ENCODE measurements at regions not wholly inside any gene's neighbourhood (a gene's known extent, or its start where the extent isn't known, plus 50 kb on each side); places are given as distances from the start of the nearest gene placed in this dataset.

DNA sequence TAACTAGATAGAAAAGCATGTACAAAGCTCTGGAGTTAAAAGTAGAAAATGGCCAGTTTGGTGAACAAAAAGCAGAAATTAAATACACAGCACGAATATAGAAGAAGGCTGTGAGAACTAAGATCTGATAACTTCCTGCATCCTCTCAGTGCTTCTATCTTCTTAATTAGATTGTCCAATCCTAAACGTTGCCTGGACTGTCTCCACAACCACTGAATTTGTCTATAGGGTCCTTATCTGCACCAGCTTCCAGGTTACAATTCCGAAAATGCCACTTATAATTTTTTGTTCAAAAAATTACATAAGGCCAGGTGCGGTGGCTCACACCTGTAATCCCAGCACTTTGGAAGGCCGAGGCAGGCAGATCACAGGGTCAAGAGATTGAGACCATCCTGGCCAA, 626.3 kb downstream of the TBL1XR1 start:
- no peak for TF ChIP-seq EP300 (IDR thresholded peaks at IDR 0.05)
- TF ChIP-seq, protein P1, sequence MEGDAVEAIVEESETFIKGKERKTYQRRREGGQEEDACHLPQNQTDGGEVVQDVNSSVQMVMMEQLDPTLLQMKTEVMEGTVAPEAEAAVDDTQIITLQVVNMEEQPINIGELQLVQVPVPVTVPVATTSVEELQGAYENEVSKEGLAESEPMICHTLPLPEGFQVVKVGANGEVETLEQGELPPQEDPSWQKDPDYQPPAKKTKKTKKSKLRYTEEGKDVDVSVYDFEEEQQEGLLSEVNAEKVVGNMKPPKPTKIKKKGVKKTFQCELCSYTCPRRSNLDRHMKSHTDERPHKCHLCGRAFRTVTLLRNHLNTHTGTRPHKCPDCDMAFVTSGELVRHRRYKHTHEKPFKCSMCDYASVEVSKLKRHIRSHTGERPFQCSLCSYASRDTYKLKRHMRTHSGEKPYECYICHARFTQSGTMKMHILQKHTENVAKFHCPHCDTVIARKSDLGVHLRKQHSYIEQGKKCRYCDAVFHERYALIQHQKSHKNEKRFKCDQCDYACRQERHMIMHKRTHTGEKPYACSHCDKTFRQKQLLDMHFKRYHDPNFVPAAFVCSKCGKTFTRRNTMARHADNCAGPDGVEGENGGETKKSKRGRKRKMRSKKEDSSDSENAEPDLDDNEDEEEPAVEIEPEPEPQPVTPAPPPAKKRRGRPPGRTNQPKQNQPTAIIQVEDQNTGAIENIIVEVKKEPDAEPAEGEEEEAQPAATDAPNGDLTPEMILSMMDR (IDR thresholded peaks at IDR 0.05) = no peak
- TF ChIP-seq POLR2AphosphoS5 (IDR thresholded peaks at IDR 0.05) = no peak
- no peak for TF ChIP-seq POLR2A (IDR thresholded peaks at IDR 0.05)
- no peaks in the 10 kb centered on the region for H3K4me1 ChIP-seq
- H3K27ac ChIP-seq = no peak overlapping the region
- H3K27me3 ChIP-seq = no peaks in the 10 kb centered on the region
- H3K9me3 ChIP-seq = no peaks in the 10 kb centered on the region
- no peaks in the 10 kb centered on the region for H3K36me3 ChIP-seq
- ATAC-seq = no peak
- WGBS, 2 donors (ENCODE audit: low coverage in 1 of 2) = 75 to 82% methylated on average over 3 to 4 of the region's 5 CpGs
- no peak overlapping the region for H3K4me3 ChIP-seq

DNA sequence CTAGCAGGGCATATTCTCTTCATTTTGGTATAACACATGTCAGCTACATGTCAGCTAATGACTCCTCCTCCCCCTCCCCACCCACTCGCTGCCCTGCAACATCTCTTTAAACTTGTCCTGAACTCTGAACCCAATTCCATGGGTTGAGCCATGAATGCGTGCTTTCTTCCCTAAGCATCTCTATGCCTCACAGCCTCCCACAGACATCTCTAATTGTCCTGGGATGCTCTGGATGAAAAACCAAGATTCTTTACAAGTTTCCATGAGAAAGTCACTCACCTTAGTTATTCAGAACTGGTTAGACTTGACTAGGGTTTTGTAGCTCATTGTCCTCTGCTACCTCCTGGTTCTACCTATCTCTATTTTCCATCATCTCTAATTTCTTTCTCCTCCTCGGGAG, 629.1 kb downstream of the TBL1XR1 start:
- H3K4me1 ChIP-seq = no peaks in the 10 kb centered on the region
- TF ChIP-seq EP300 (IDR thresholded peaks at IDR 0.05) (no peak), POLR2AphosphoS5 (IDR thresholded peaks at IDR 0.05) (no peak), POLR2A (IDR thresholded peaks at IDR 0.05) (no peak)
- TF ChIP-seq, protein P1 (IDR thresholded peaks at IDR 0.05) = no peak
- no peaks in the 10 kb centered on the region for H3K9me3 ChIP-seq
- no peak overlapping the region for H3K4me3 ChIP-seq
- H3K27ac ChIP-seq = no peak overlapping the region
- H3K36me3 ChIP-seq = no peaks in the 10 kb centered on the region
- 61 to 80% methylated on average over 3 of the region's 3 CpGs for WGBS, 2 donors (ENCODE audit: low coverage in 1 of 2)
- no peaks in the 10 kb centered on the region for H3K27me3 ChIP-seq
- no peak for ATAC-seq

DNA sequence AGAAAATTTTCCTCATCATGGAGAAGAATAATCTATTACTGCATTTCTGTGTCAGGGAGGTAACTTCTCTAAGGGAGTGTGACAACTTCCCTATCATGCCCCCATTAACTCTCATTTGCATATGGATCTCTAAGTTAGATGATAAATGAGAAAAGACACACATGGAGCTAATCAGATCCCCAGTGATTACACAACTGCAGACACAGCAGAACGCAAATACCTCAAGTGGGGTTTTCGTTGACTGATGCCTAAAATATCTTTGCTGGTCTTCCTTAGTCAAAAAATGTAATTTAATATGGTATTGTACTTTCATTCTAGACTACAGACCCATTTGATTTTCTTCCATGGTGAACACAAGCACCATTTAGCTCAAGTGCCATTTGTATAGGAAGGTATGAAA, 630.5 kb downstream of the TBL1XR1 start:
- 79 to 82% methylated on average over 2 of the region's 2 CpGs for WGBS, 2 donors (ENCODE audit: low coverage in 1 of 2)
- H3K27me3 ChIP-seq = no peaks in the 10 kb centered on the region

DNA sequence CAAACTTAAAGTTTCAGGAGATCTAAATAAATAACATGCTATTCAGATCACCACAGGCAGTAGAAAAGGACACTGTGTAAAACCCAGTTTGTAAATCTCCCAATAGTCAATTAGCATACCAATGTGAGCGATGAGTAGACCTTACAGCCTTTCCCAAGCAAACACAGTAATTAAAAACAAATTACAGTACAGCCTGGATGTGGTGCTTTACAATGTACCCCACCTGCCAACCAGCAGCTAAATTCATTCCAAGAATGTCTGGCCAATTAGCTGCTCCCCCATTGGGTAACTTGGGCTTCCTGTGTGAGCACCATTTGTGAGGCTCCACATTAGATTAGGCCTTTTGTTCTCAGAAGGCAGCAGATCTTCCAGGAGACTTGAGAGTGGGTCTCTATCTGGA, 635.0 kb downstream of the TBL1XR1 start:
- no peaks in the 10 kb centered on the region for H3K36me3 ChIP-seq
- ATAC-seq = no peak
- no peaks in the 10 kb centered on the region for H3K4me1 ChIP-seq
- H3K9me3 ChIP-seq = no peaks in the 10 kb centered on the region
- H3K27me3 ChIP-seq = no peaks in the 10 kb centered on the region
- H3K27ac ChIP-seq = no peak overlapping the region
- 100% methylated on average over 1 of the region's 1 CpG; no CpG with 5 or more reads in 1 of the 2 donors for WGBS, 2 donors (ENCODE audit: low coverage in 1 of 2)
- TF ChIP-seq POLR2AphosphoS5 (IDR thresholded peaks at IDR 0.05) (no peak), POLR2A (IDR thresholded peaks at IDR 0.05) (no peak), EP300 (IDR thresholded peaks at IDR 0.05) (no peak)
- TF ChIP-seq, protein P1 (IDR thresholded peaks at IDR 0.05) = no peak
- no peak overlapping the region for H3K4me3 ChIP-seq

More for the DNA sequence above, 630.5 kb downstream of the TBL1XR1 start:
- ATAC-seq = no peak
- H3K4me1 ChIP-seq = no peaks in the 10 kb centered on the region
- TF ChIP-seq POLR2A (IDR thresholded peaks at IDR 0.05) (no peak), POLR2AphosphoS5 (IDR thresholded peaks at IDR 0.05) (no peak), EP300 (IDR thresholded peaks at IDR 0.05) (no peak)
- TF ChIP-seq, protein P1 (IDR thresholded peaks at IDR 0.05) = no peak
- no peak overlapping the region for H3K27ac ChIP-seq
- no peaks in the 10 kb centered on the region for H3K36me3 ChIP-seq
- H3K9me3 ChIP-seq = no peaks in the 10 kb centered on the region
- H3K4me3 ChIP-seq = no peak overlapping the region

DNA sequence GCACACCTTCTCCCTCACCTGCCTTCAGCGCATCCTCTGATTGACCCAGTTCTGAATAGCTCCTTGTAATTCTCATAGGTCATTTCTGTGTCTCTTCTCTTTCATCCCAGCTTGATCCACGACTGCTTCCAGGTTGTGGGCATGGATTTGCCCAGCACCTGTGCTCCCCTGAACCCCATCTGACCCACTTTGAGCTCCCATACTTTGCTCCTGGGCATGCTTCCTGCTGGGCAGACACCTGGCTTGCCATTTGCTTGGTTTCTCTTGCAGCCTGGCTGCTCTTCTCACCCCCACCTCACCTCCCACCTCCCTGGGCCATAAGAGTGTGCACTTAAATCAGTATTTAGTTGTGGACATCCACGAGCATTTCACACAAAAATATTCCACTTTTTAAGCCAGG, 635.5 kb downstream of the TBL1XR1 start:
- Histone ChIP-seq H3K27ac (no peak overlapping the region), H3K4me1 (no peaks in the 10 kb centered on the region), H3K4me3 (no peak overlapping the region), H3K9me3 (no peaks in the 10 kb centered on the region), H3K36me3 (no peaks in the 10 kb centered on the region), H3K27me3 (no peaks in the 10 kb centered on the region)
- TF ChIP-seq, protein P1 (IDR thresholded peaks at IDR 0.05) = no peak
- TF ChIP-seq EP300 (IDR thresholded peaks at IDR 0.05) = no peak
- WGBS, 2 donors (ENCODE audit: low coverage in 1 of 2) = 75 to 79% methylated on average over 3 of the region's 3 CpGs
- ATAC-seq = no peak

Measured in gastroesophageal sphincter (tissue), 4 donors.